ENCODE measurements at regions not wholly inside any gene's neighbourhood (a gene's known extent, or its start where the extent isn't known, plus 50 kb on each side); places are given as distances from the start of the nearest gene placed in this dataset.

DNA sequence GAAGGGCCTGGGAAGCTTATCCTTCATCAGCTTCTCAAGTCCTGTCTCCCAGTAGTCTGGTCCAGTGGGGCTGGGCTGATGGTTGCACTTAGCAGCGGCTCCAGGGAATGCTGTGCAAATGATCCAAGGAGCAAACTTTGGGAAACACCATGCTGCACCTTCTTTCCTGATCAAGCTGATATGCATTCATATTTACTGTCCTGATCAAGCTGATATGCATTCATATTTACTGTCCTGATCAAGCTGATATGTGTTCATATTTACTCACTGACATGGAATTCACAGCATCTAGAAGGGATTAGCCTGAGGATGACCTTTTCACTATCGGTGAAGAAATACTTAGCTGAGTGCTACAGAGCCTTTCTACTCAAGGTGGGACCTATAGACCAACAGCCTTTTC lies 330.7 kb downstream of the BMPER start:
- H3K23me2 ChIP-seq (ENCODE audit: low read depth, low read length), result no peaks in the 10 kb centered on the region
- no peaks in the 10 kb centered on the region for H4K20me1 ChIP-seq (replicated peaks in 1 of 2; ENCODE audit: control insufficient read depth in 1 of 2, insufficient read depth in 2 of 2, low read length in 2 of 2)
- FAIRE-seq (no peak), DNase-seq (ENCODE audit: low read depth in 1 of 2, low spot score in 2 of 2) (no peak)
- H2BK15ac ChIP-seq (ENCODE audit: low read length), result no peak overlapping the region
- TF ChIP-seq POLR2A (IDR thresholded peaks at IDR 0.05; ENCODE audit: control extremely low read depth in 1 of 2, low read depth in 2 of 2, low read length in 2 of 2), result no peak
- H3K56ac ChIP-seq (replicated peaks; ENCODE audit: insufficient read length, low read depth, low read length), result no peak overlapping the region
- H4K8ac ChIP-seq (ENCODE audit: extremely low read depth, insufficient read depth, low read length), result no peak overlapping the region
- no peak overlapping the region for H3K18ac ChIP-seq (ENCODE audit: extremely low read depth, low read length)
- no peak overlapping the region for H2BK12ac ChIP-seq (ENCODE audit: low read depth, low read length)
- no peaks in the 10 kb centered on the region for H3K36me3 ChIP-seq (ENCODE audit: control insufficient read depth in 2 of 4, insufficient read depth in 4 of 4, low read length in 3 of 4)
- no peaks in the 10 kb centered on the region for H3K4me1 ChIP-seq (replicated peaks in 1 of 4; ENCODE audit: control insufficient read depth in 3 of 4, insufficient read depth in 4 of 4, low read length in 3 of 4)
- WGBS, 2 experiments (ENCODE audit: extremely low coverage in 1 of 2, insufficient coverage in 1 of 2, insufficient read length in 1 of 2, insufficient replicate concordance in 2 of 2, low coverage in 1 of 2, low lambda C conversion rate in 2 of 2, missing lambda C conversion rate in 1 of 2), result 94% methylated on average over 2 of the region's 2 CpGs; no CpG with 5 or more reads in 1 of the 2 experiments
- H2AFZ ChIP-seq (ENCODE audit: low read length), result no peak overlapping the region
- CTCF ChIA-PET (ENCODE audit: partially characterized antibody), result interaction anchor here (1.1 kb wide), 1 partner anchor 85 kb away, joined by 3 read pairs; no protein-coding TSS in a partner anchor
- H3K14ac ChIP-seq (ENCODE audit: insufficient read length), result no peak overlapping the region
- no peak overlapping the region for H4K91ac ChIP-seq (replicated peaks; ENCODE audit: insufficient read length, low read length)
- H2BK20ac ChIP-seq (ENCODE audit: low read length), result no peak overlapping the region
- H3K79me1 ChIP-seq (ENCODE audit: low read depth, low read length), result no peaks in the 10 kb centered on the region
- no peaks in the 10 kb centered on the region for H3K79me2 ChIP-seq (ENCODE audit: control insufficient read depth in 1 of 2, insufficient read depth in 2 of 2, low read length in 2 of 2)
- H3K27ac ChIP-seq (ENCODE audit: low read depth, low read length), result no peak overlapping the region
- H3K23ac ChIP-seq (ENCODE audit: insufficient read length), result no peak overlapping the region
- H3K4me2 ChIP-seq (ENCODE audit: insufficient read depth in 1 of 2, low read depth in 2 of 2, low read length in 2 of 2), result no peak overlapping the region
- no peak overlapping the region for H4K5ac ChIP-seq (ENCODE audit: insufficient read length, low read depth, low read length)
- no peak overlapping the region for H3K9ac ChIP-seq (replicated peaks in 1 of 4; ENCODE audit: extremely low read depth in 1 of 4, low read depth in 3 of 4, low read length in 3 of 4)
- no peak overlapping the region for H2AK5ac ChIP-seq (ENCODE audit: low read depth, low read length)
- no peak overlapping the region for H3K4me3 ChIP-seq (ENCODE audit: extremely low read depth in 1 of 4, insufficient read depth in 2 of 4, low read depth in 3 of 4, low read length in 4 of 4)
- H2BK120ac ChIP-seq (replicated peaks; ENCODE audit: low read depth, low read length), result no peak overlapping the region
- no peak overlapping the region for H3K4ac ChIP-seq (replicated peaks; ENCODE audit: insufficient read length, low read depth, low read length)
- POLR2A ChIA-PET (ENCODE audit: partially characterized antibody), result no interaction called here
- H3K27me3 ChIP-seq (replicated peaks in 1 of 4; ENCODE audit: control insufficient read depth in 3 of 4, extremely low read depth in 1 of 4, insufficient read depth in 3 of 4, low read length in 3 of 4), result no peaks in the 10 kb centered on the region
- H3K9me3 ChIP-seq (ENCODE audit: insufficient read depth in 2 of 2, low read depth in 1 of 2, low read length in 1 of 2), result no peaks in the 10 kb centered on the region
- H2BK5ac ChIP-seq (ENCODE audit: low read depth, low read length), result no peak overlapping the region

Data from H1 (cell line).